Globus pallidus (tissue), 1 donor: ENCODE measurements at regions not wholly inside any gene's neighbourhood (a gene's known extent, or its start where the extent isn't known, plus 50 kb on each side); places are given as distances from the start of the nearest gene placed in this dataset.

ENCODE experiments used
- DNase-seq: peaks from one replicate; pipeline ENCODE4 v3.0.0-alpha.2; 2015; ENCODE audit warnings: low spot score

- no peak for DNase-seq
These were observed 199.7 kb upstream of the HMGA2 start for GRCh38 chr12:65624554-65625086.

GRCh38 chr12:65628061-65628460 lies 196.2 kb upstream of the HMGA2 start:
- no peak for DNase-seq

GRCh38 chr12:65630555-65630954 lies 193.7 kb upstream of the HMGA2 start:
- no peak for DNase-seq

- peak; percentile 33 for DNase-seq
These were observed 192.6 kb upstream of the HMGA2 start for GRCh38 chr12:65631621-65632111.

- DNase-seq: peak; percentile 23
These were observed 192.0 kb upstream of the HMGA2 start for GRCh38 chr12:65632131-65632855.

- DNase-seq: no peak
These were observed 190.2 kb upstream of the HMGA2 start for GRCh38 chr12:65634061-65634460.

GRCh38 chr12:65634626-65635331 lies 189.5 kb upstream of the HMGA2 start:
- DNase-seq: no peak

- DNase-seq: no peak
These were observed 187.8 kb upstream of the HMGA2 start for GRCh38 chr12:65636436-65636835.

GRCh38 chr12:65637150-65637549 lies 187.1 kb upstream of the HMGA2 start:
- DNase-seq: no peak

GRCh38 chr12:65637774-65638173 lies 186.5 kb upstream of the HMGA2 start:
- DNase-seq: no peak

- no peak for DNase-seq
These were observed 186.0 kb upstream of the HMGA2 start for GRCh38 chr12:65638324-65638723.

- no peak for DNase-seq
These were observed 183.8 kb upstream of the HMGA2 start for GRCh38 chr12:65640489-65640901.

GRCh38 chr12:65642061-65642661 lies 182.1 kb upstream of the HMGA2 start:
- no peak for DNase-seq

GRCh38 chr12:65643171-65643570 lies 181.1 kb upstream of the HMGA2 start:
- no peak for DNase-seq

- no peak for DNase-seq
These were observed 180.5 kb upstream of the HMGA2 start for GRCh38 chr12:65643595-65644386.

GRCh38 chr12:65646127-65646643 lies 178.1 kb upstream of the HMGA2 start:
- no peak for DNase-seq

GRCh38 chr12:65647074-65647473 lies 177.2 kb upstream of the HMGA2 start:
- no peak for DNase-seq

GRCh38 chr12:65648461-65648860 lies 175.8 kb upstream of the HMGA2 start:
- no peak for DNase-seq

GRCh38 chr12:65649126-65649525 lies 175.2 kb upstream of the HMGA2 start:
- no peak for DNase-seq

- DNase-seq: no peak
These were observed 173.2 kb upstream of the HMGA2 start for GRCh38 chr12:65651060-65651459.

GRCh38 chr12:65653321-65653720 lies 171.0 kb upstream of the HMGA2 start:
- DNase-seq: no peak
